A673 (cell line): ENCODE measurements at regions not wholly inside any gene's neighbourhood (a gene's known extent, or its start where the extent isn't known, plus 50 kb on each side); places are given as distances from the start of the nearest gene placed in this dataset.

Experiments
- BruUV-seq: library from RNA; stranded (reverse); fragments of 400-500 nt; replicated peaks from 2 replicates; lab custom pipeline; 2021; lab: Mats Ljungman, UMichigan
- CTCF ChIA-PET: fragments of 300-600 bp; sonication (Branson Sonifier 250); formaldehyde crosslinking; loops from one replicate; lab custom pipeline; 2022; ENCODE audit warnings: antibody characterized with exemption; lab: Charles Lee
- POLR2A ChIA-PET: fragments of 300-600 bp; sonication (Branson Sonifier 250); formaldehyde crosslinking; loops from one replicate; lab custom pipeline; 2022; ENCODE audit warnings: antibody characterized with exemption; ENCODE audit not compliant: low non-redundant PET; lab: Charles Lee
- DNase-seq: peaks from one replicate; pipeline ENCODE4 v3.0.0-alpha.2; 2015; ENCODE audit warnings: low spot score
- H3K27ac ChIP-seq: fragments of 200-600 bp; sonication (generic); 2 replicates; pipeline ENCODE4 v1.5.1; 2016; ENCODE audit warnings: mixed run types, low read depth, mild to moderate bottlenecking, mixed read lengths, antibody characterized with exemption, low read length; ENCODE audit not compliant: poor library complexity, severe bottlenecking
- H3K27me3 ChIP-seq: fragments of 200-600 bp; sonication (generic); replicated peaks from 2 replicates; pipeline ENCODE4 v1.6.1; 2017; ENCODE audit warnings: mixed run types, low read depth, mild to moderate bottlenecking, mixed read lengths, antibody characterized with exemption, low read length; ENCODE audit not compliant: insufficient read depth, poor library complexity
- H3K36me3 ChIP-seq: fragments of 200-600 bp; sonication (generic); 2 replicates; pipeline ENCODE4 v1.6.1; 2016; ENCODE audit warnings: mixed run types, mild to moderate bottlenecking, mixed read lengths, antibody characterized with exemption, low read length; ENCODE audit not compliant: insufficient read depth, poor library complexity, severe bottlenecking
- H3K4me1 ChIP-seq: fragments of 200-600 bp; sonication (generic); 2 replicates; pipeline ENCODE4 v1.6.1; 2017; ENCODE audit warnings: mixed run types, mild to moderate bottlenecking, mixed read lengths, antibody characterized with exemption, low read length; ENCODE audit not compliant: insufficient read depth, poor library complexity, severe bottlenecking
- H3K4me3 ChIP-seq: fragments of 200-600 bp; sonication (generic); 2 replicates; pipeline ENCODE4 v1.5.1; 2016; ENCODE audit warnings: low read depth, mixed run types, mild to moderate bottlenecking, mixed read lengths, low read length; ENCODE audit not compliant: poor library complexity, severe bottlenecking
- H3K9me3 ChIP-seq: fragments of 200-600 bp; sonication (generic); 2 replicates; pipeline ENCODE4 v1.6.1; 2016; ENCODE audit warnings: mixed run types, low read depth, mild to moderate bottlenecking, mixed read lengths, antibody characterized with exemption, low read length; ENCODE audit not compliant: poor library complexity, severe bottlenecking
- EZH2 ChIP-seq: fragments of 200-600 bp; sonication (generic); IDR thresholded peaks from 2 replicates; pipeline ENCODE4 v1.6.1; 2017; ENCODE audit warnings: borderline replicate concordance, low read depth, mild to moderate bottlenecking, mixed read lengths, antibody characterized with exemption, low read length; ENCODE audit not compliant: poor library complexity, severe bottlenecking
- intact Hi-C: fragments of 100-400 bp; cut with micrococcal nuclease; formaldehyde crosslinking; loops from one replicate; pipeline ENCODE4 v1.10.0; 2022; ENCODE audit not compliant: unreplicated experiment
- TF ChIP-seq, protein P1 (sequence below): fragments of 300-800, 200-600 bp; sonication (generic); conservative IDR thresholded peaks from 2 replicates; pipeline ENCODE4 v1.5.1; 2017; ENCODE audit warnings: low read depth, mild to moderate bottlenecking, antibody characterized with exemption, low read length, moderate library complexity, mixed read lengths

DNA sequence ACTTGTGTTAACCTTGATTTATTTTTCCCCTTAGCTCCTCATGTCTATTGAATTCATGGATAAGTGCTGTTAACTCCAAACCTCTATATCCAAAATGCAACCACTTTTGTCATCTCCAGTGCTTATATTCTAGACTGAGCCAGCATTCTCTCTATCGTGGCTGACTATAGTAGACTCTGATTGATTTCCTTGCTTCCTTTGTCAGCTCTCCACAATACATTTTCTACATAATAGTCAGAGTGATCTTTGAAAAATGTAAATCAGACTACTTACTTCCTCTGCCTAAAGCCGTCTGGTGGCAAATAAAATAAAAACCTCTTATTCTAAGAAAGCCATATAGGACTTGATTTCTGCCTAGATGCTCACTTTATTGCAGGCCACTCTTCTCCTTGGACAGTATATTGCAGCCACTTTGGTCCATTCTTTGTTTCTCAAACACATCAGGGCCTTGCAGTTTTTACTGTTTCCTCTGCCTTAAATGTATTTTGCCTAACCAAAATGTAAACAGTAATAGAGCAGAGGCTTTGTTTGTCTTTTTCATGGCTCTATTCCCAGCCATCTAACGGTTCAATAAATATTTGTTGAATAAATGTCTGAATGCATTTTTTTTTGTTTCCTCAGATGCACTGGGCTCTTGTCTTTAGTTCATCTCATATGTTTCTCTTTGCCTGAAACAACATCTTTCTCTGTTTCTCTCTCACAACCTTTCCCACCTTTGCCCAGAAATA lies 243.6 kb upstream of the CSNK1A1L start:
- no peaks in the 10 kb centered on the region for H3K27me3 ChIP-seq
- no peak overlapping the region for H3K4me3 ChIP-seq
- intact Hi-C loops: no loop called here
- H3K27ac ChIP-seq: no peak overlapping the region
- H3K4me1 ChIP-seq: no peaks in the 10 kb centered on the region
- DNase-seq: no peak
- CTCF ChIA-PET: no interaction called here
- POLR2A ChIA-PET: no interaction called here
- BruUV-seq: no TSS peak
- TF ChIP-seq, protein P1, sequence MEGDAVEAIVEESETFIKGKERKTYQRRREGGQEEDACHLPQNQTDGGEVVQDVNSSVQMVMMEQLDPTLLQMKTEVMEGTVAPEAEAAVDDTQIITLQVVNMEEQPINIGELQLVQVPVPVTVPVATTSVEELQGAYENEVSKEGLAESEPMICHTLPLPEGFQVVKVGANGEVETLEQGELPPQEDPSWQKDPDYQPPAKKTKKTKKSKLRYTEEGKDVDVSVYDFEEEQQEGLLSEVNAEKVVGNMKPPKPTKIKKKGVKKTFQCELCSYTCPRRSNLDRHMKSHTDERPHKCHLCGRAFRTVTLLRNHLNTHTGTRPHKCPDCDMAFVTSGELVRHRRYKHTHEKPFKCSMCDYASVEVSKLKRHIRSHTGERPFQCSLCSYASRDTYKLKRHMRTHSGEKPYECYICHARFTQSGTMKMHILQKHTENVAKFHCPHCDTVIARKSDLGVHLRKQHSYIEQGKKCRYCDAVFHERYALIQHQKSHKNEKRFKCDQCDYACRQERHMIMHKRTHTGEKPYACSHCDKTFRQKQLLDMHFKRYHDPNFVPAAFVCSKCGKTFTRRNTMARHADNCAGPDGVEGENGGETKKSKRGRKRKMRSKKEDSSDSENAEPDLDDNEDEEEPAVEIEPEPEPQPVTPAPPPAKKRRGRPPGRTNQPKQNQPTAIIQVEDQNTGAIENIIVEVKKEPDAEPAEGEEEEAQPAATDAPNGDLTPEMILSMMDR: no peak
- no peak for TF ChIP-seq EZH2
- no peaks in the 10 kb centered on the region for H3K36me3 ChIP-seq
- H3K9me3 ChIP-seq: no peaks in the 10 kb centered on the region

DNA sequence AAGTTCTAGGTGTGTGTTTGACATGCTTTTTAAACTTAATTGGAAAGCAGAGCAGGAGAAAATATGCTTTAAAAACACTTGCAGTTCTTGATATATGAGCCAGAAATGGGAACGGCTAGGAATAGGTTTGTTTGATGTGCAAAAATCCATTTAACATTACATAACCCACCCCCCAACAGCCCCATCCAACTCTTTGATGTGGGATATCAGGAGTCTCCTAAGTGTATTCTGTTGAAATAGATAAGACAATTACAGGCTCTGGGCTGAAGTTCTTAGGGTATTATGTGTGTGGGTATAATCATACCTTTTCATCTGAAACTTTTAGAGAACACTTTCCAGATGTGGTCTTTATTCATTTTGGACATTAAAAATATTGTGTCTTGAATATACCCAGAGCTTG lies 240.4 kb upstream of the CSNK1A1L start:
- H3K27ac ChIP-seq: no peak overlapping the region
- no peaks in the 10 kb centered on the region for H3K36me3 ChIP-seq
- ChIA-PET POLR2A (no interaction called here), CTCF (no interaction called here)
- BruUV-seq: no TSS peak
- no peaks in the 10 kb centered on the region for H3K27me3 ChIP-seq
- DNase-seq: no peak
- TF ChIP-seq, protein P1: no peak
- no peak for TF ChIP-seq EZH2
- H3K4me1 ChIP-seq: no peaks in the 10 kb centered on the region
- intact Hi-C loops: no loop called here
- H3K4me3 ChIP-seq: no peak overlapping the region
- H3K9me3 ChIP-seq: no peaks in the 10 kb centered on the region

DNA sequence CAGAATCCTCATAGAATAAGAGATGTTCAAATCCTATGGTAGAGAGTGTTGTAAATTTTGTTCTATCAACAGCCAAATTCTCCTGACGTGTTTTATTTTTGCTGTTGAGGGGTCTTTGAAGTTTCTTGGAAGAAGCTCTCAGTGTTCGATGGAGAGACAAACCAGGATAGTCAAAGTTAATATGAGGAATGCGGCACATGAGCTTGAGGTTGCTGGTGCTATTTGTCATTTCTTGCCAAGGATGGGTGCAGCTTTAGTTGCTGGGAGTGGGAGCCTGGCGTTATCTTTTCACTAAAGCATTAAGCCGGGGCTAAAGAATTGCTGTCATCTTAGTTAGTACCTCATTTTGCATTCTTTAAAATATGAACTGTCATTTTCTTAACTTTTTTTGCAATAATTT lies 239.9 kb upstream of the CSNK1A1L start:
- H3K9me3 ChIP-seq: no peaks in the 10 kb centered on the region
- DNase-seq: no peak
- H3K27ac ChIP-seq: no peak overlapping the region
- CTCF ChIA-PET: no interaction called here
- intact Hi-C loops: no loop called here
- no peak overlapping the region for H3K4me3 ChIP-seq
- no peaks in the 10 kb centered on the region for H3K27me3 ChIP-seq
- no peaks in the 10 kb centered on the region for H3K36me3 ChIP-seq
- no peaks in the 10 kb centered on the region for H3K4me1 ChIP-seq
- POLR2A ChIA-PET: no interaction called here
- BruUV-seq: no TSS peak
- TF ChIP-seq EZH2: no peak
- TF ChIP-seq, protein P1: no peak
